ENCODE measurements at regions not wholly inside any gene's neighbourhood (a gene's known extent, or its start where the extent isn't known, plus 50 kb on each side); places are given as distances from the start of the nearest gene placed in this dataset.

DNA sequence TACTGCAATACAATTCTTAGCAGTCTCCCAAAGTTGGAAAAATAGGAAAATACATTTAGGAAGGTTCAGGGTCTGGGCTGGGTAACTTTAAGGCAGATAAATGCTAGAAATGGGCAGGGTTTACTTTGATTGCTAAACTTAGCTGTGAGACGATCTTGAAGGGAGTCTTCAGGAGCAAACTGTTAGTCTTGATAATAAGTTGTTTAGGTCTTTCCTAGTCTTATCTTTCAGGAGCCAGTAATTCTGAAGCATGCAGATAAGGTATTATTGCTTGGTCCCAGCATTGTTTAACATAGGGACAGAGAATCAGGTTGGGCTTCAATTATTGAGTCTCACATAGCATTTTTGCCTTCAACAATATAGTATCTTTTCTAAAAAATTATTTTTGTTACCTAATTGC, 262.4 kb upstream of the MIR17HG start (continued):
- no peak for TF ChIP-seq HNRNPH1 (optimal IDR thresholded peaks at IDR 0.05; ENCODE audit: low read depth, low read length)
- no peak for TF ChIP-seq ERF (CRISPR knock-in tag; IDR thresholded peaks at IDR 0.05)
- TF ChIP-seq LEF1 (IDR thresholded peaks at IDR 0.05), result peak; percentile 22; the same call in 1 of the 2 replicates
- no peak for TF ChIP-seq ZNF780A (CRISPR knock-in tag; IDR thresholded peaks at IDR 0.05)
- TF ChIP-seq IRF2 (CRISPR knock-in tag; IDR thresholded peaks at IDR 0.05), result no peak
- TF ChIP-seq CBFA2T3 (IDR thresholded peaks at IDR 0.05), result peak; percentile 97
- TF ChIP-seq PML (IDR thresholded peaks at IDR 0.05; ENCODE audit: low read length), result peak; percentile 92
- TF ChIP-seq ZKSCAN8 (CRISPR knock-in tag; IDR thresholded peaks at IDR 0.05), result peak; percentile 55; the same call in 1 of the 2 replicates
- peak; percentile 96 for TF ChIP-seq TEAD4 (IDR thresholded peaks at IDR 0.05; ENCODE audit: low read length)
- TF ChIP-seq TEAD4 (CRISPR knock-in tag; IDR thresholded peaks at IDR 0.05; ENCODE audit: borderline replicate concordance), result no peak
- TF ChIP-seq, protein P1, sequence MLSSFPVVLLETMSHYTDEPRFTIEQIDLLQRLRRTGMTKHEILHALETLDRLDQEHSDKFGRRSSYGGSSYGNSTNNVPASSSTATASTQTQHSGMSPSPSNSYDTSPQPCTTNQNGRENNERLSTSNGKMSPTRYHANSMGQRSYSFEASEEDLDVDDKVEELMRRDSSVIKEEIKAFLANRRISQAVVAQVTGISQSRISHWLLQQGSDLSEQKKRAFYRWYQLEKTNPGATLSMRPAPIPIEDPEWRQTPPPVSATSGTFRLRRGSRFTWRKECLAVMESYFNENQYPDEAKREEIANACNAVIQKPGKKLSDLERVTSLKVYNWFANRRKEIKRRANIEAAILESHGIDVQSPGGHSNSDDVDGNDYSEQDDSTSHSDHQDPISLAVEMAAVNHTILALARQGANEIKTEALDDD (IDR thresholded peaks at IDR 0.05), result peak; percentile 53
- TF ChIP-seq POLR3G (IDR thresholded peaks at IDR 0.05; ENCODE audit: extremely low read depth, insufficient read length, insufficient replicate concordance), result no peak
- TF ChIP-seq CHD1 (IDR thresholded peaks at IDR 0.05; ENCODE audit: low read length), result no peak
- peak; percentile 74 for TF ChIP-seq CCNT2 (IDR thresholded peaks at IDR 0.05; ENCODE audit: borderline replicate concordance, extremely low read depth, insufficient read length, low read depth, low read length)
- TF ChIP-seq, protein P2, sequence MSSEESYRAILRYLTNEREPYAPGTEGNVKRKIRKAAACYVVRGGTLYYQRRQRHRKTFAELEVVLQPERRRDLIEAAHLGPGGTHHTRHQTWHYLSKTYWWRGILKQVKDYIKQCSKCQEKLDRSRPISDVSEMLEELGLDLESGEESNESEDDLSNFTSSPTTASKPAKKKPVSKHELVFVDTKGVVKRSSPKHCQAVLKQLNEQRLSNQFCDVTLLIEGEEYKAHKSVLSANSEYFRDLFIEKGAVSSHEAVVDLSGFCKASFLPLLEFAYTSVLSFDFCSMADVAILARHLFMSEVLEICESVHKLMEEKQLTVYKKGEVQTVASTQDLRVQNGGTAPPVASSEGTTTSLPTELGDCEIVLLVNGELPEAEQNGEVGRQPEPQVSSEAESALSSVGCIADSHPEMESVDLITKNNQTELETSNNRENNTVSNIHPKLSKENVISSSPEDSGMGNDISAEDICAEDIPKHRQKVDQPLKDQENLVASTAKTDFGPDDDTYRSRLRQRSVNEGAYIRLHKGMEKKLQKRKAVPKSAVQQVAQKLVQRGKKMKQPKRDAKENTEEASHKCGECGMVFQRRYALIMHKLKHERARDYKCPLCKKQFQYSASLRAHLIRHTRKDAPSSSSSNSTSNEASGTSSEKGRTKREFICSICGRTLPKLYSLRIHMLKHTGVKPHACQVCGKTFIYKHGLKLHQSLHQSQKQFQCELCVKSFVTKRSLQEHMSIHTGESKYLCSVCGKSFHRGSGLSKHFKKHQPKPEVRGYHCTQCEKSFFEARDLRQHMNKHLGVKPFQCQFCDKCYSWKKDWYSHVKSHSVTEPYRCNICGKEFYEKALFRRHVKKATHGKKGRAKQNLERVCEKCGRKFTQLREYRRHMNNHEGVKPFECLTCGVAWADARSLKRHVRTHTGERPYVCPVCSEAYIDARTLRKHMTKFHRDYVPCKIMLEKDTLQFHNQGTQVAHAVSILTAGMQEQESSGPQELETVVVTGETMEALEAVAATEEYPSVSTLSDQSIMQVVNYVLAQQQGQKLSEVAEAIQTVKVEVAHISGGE (CRISPR knock-in tag; IDR thresholded peaks at IDR 0.05), result 0 out of 6 replicates have a peak, but pooled peaks of 1 of the 3 experiments have one; percentile 27
- TF ChIP-seq PRPF4 (IDR thresholded peaks at IDR 0.05; ENCODE audit: insufficient read depth, low read depth, low read length, poor library complexity, severe bottlenecking), result no peak

Data from K562 (cell line).